ENCODE measurements at regions not wholly inside any gene's neighbourhood (a gene's known extent, or its start where the extent isn't known, plus 50 kb on each side); places are given as distances from the start of the nearest gene placed in this dataset.

GRCh38 chr9:19681846-19682245, 107.0 kb downstream of the SLC24A2 start:
- no peaks in the 10 kb centered on the region for H3K36me3 ChIP-seq
- DNase-seq (no peak), FAIRE-seq (no peak), ATAC-seq (no peak)
- no peak for TF ChIP-seq CTCF (IDR thresholded peaks at IDR 0.05)
- intact Hi-C loops (cut with DNase I) = no loop called here
- H3K27me3 ChIP-seq = no peaks in the 10 kb centered on the region
- H3K4me3 ChIP-seq = no peak overlapping the region
- H3K9me3 ChIP-seq = no peaks in the 10 kb centered on the region
- 41 to 43% methylated on average over 3 of the region's 3 CpGs for WGBS, 2 donors
- no peaks in the 10 kb centered on the region for H3K4me1 ChIP-seq
- no peak overlapping the region for H3K27ac ChIP-seq

DNA sequence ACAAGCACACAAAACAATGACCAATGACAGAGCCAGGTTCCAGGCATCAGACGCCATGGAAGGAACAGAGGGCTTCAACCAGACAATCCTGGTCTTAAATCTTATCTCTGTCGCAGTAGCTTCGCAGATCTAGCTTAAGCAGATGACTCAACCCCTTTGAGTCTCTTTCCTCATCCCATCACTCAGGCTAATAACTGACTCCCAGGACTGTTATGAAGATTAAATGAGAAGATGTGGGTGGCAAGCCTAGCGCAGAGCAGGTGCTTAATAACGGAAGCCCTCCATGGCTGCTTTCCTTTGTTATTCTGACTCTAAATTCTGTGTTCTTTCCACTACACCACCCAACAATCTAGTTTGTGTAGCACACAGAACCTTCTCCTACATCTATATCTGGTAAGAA, 110.9 kb downstream of the SLC24A2 start:
- 58 to 74% methylated on average over 5 of the region's 5 CpGs for WGBS, 2 donors
- intact Hi-C loops (cut with DNase I) = no loop called here
- H3K4me3 ChIP-seq = no peak overlapping the region
- no peak overlapping the region for H3K27ac ChIP-seq
- DNase-seq (no peak), ATAC-seq (no peak), FAIRE-seq (no peak)
- no peak for TF ChIP-seq CTCF (IDR thresholded peaks at IDR 0.05)
- no peaks in the 10 kb centered on the region for H3K4me1 ChIP-seq
- no peaks in the 10 kb centered on the region for H3K27me3 ChIP-seq
- H3K36me3 ChIP-seq = no peaks in the 10 kb centered on the region
- no peaks in the 10 kb centered on the region for H3K9me3 ChIP-seq

DNA sequence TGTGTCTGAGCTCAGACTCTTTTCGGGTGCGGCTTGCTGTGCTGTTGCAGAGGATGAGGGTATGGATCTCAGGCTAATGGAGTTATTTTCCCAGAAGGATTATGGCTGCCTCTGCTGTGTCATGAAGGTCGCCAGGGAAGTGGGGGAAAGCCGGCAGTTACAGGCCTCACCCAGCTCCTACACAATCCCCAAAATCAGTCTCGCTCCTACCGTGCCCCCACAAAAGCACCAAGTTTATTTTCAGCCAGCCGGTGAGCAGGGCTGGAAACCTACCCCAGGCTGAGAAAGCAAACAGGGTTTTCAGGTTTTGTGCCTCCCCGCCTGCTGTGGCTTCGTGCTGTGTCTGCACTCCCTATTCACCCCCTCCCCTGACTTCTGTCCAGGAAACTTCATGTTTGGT, 113.3 kb downstream of the SLC24A2 start:
- FAIRE-seq (no peak), DNase-seq (no peak), ATAC-seq (no peak)
- H3K27me3 ChIP-seq = no peaks in the 10 kb centered on the region
- TF ChIP-seq CTCF (IDR thresholded peaks at IDR 0.05) = no peak
- H3K4me1 ChIP-seq = no peaks in the 10 kb centered on the region
- WGBS, 2 donors = 56 to 61% methylated on average over 9 of the region's 9 CpGs
- H3K27ac ChIP-seq = no peak overlapping the region
- no peaks in the 10 kb centered on the region for H3K36me3 ChIP-seq
- no peak overlapping the region for H3K4me3 ChIP-seq
- intact Hi-C loops (cut with DNase I) = no loop called here
- no peaks in the 10 kb centered on the region for H3K9me3 ChIP-seq

- FAIRE-seq (no peak), ATAC-seq (no peak), DNase-seq (no peak)
- Histone ChIP-seq H3K9me3 (no peaks in the 10 kb centered on the region), H3K4me3 (no peak overlapping the region), H3K36me3 (no peaks in the 10 kb centered on the region), H3K4me1 (no peaks in the 10 kb centered on the region), H3K27me3 (no peaks in the 10 kb centered on the region), H3K27ac (no peak overlapping the region)
- TF ChIP-seq CTCF (IDR thresholded peaks at IDR 0.05) = no peak
- intact Hi-C loops (cut with DNase I) = no loop called here
These were observed 122.3 kb downstream of the SLC24A2 start for GRCh38 chr9:19666575-19666974.

DNA sequence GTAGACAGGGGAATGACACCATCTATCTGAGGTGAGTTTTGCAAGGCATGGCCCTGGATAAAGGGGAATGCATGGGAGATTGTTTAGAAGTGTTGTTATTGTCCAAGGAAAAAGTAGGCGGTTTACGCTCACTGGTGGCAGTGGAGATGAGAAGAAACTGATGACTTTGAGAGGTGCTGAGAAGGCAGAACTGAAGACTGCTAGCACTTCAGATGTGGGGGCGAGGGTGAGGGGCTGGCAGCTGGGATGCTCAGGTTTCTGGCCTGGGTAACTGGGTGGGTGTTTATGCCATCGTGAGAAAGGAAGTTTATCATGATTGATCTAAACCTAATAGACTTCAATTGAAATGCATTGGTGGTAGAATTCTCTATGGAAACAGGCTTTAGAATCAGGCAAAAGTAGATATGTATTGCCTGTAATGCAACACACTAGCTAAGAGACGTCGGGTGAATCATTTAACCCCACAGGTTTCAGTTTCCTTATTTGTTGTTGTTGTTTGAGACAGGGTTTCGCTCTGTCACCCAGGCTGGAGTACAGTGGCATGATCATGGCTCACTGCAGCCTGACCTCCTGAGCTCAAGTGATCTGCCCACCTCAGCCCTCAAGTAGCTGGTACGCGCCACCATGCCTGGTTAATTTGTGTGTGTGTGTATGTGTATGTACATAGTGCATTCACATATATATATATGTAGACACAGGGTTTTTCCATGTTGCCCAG, 123.5 kb downstream of the SLC24A2 start:
- ATAC-seq (no peak), FAIRE-seq (no peak), DNase-seq (no peak)
- Histone ChIP-seq H3K4me1 (no peaks in the 10 kb centered on the region), H3K9me3 (no peaks in the 10 kb centered on the region), H3K27me3 (no peaks in the 10 kb centered on the region), H3K4me3 (no peak overlapping the region), H3K27ac (no peak overlapping the region), H3K36me3 (no peaks in the 10 kb centered on the region)
- no peak for TF ChIP-seq CTCF (IDR thresholded peaks at IDR 0.05)
- intact Hi-C loops (cut with DNase I) = no loop called here
- 66 to 68% methylated on average over 9 of the region's 9 CpGs for WGBS, 2 donors
